Spleen (tissue), 7 donors: ENCODE measurements at regions not wholly inside any gene's neighbourhood (a gene's known extent, or its start where the extent isn't known, plus 50 kb on each side); places are given as distances from the start of the nearest gene placed in this dataset.

Experiments
- CTCF ChIP-seq, 11 experiments: fragments of 200-600 bp in 7 of 11; fragments of 450-650 bp in 4 of 11; sonication (generic) in 4 of 11; IDR thresholded peaks in 8 of 11; conservative IDR thresholded peaks in 3 of 11; 1 replicate in 7 of 11; 2 replicates in 4 of 11; pipeline versions ENCODE4 v1.4.0 to v1.8.0; 2016 to 2021; ENCODE audit warnings: antibody characterized with exemption in 11 of 11, inconsistent platforms in 4 of 11, mild to moderate bottlenecking in 1 of 11
- POLR2A ChIP-seq, 3 donors: fragments of 450-650 bp; IDR thresholded peaks; one replicate each; pipeline ENCODE4 v1.5.1; 2017; ENCODE audit warnings: antibody characterized with exemption in 3 of 3, mild to moderate bottlenecking in 1 of 3
- POLR2AphosphoS5 ChIP-seq, 3 donors: sonication (generic); formaldehyde crosslinking; IDR thresholded peaks; one replicate each; pipeline ENCODE4 v1.5.1; 2017; ENCODE audit warnings: antibody characterized with exemption in 3 of 3
- donor health status: DM: no; HTN: no; CAD: no; lungs with moderate emphysema.
- donor health status: DM: no; HTN: no; CAD: no.
- donor health status: DM: no; HTN: no; CAD: no.

- no peak for TF ChIP-seq CTCF (IDR thresholded peaks at IDR 0.05 in 8 of 11, conservative IDR thresholded peaks at IDR 0.05 in 3 of 11)
- TF ChIP-seq POLR2AphosphoS5 (IDR thresholded peaks at IDR 0.05) = no peak
- TF ChIP-seq POLR2A (IDR thresholded peaks at IDR 0.05) = no peak
Measured at GRCh38 chr18:56490942-56491341, 147.4 kb downstream of the TXNL1 start.
